ENCODE measurements at regions not wholly inside any gene's neighbourhood (a gene's known extent, or its start where the extent isn't known, plus 50 kb on each side); places are given as distances from the start of the nearest gene placed in this dataset.

DNA sequence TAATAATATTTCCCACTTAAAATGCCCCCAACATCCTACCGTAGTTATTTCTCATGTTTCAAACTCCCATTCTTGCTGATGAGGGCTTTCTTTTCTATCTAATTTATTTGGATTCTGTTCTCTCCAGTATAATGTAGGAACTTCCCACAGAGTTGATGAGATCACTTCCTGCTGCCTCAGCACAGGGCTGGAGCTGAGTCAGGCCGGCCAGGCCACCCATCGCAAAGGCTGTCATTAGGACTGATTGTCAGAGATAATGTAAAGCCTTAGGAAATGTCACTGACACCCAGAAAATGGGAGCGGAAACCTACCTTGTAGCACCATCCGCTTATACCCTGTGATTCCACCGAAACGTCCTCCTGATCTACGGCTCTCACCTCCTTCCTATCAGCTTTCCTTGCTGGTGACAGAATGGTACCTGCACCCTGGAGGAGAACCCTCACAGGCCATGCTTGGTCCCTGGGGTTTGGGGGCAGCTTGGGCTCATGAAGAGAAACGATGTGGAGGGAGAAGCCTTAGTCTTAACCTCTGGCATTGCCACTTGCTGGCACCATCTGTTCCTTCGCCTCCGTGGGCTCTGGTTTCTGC, 672.8 kb upstream of the ID2 start:
- TF ChIP-seq, protein P1, sequence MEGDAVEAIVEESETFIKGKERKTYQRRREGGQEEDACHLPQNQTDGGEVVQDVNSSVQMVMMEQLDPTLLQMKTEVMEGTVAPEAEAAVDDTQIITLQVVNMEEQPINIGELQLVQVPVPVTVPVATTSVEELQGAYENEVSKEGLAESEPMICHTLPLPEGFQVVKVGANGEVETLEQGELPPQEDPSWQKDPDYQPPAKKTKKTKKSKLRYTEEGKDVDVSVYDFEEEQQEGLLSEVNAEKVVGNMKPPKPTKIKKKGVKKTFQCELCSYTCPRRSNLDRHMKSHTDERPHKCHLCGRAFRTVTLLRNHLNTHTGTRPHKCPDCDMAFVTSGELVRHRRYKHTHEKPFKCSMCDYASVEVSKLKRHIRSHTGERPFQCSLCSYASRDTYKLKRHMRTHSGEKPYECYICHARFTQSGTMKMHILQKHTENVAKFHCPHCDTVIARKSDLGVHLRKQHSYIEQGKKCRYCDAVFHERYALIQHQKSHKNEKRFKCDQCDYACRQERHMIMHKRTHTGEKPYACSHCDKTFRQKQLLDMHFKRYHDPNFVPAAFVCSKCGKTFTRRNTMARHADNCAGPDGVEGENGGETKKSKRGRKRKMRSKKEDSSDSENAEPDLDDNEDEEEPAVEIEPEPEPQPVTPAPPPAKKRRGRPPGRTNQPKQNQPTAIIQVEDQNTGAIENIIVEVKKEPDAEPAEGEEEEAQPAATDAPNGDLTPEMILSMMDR (IDR thresholded peaks at IDR 0.05; ENCODE audit: low read depth, low read length, poor library complexity, severe bottlenecking) = no peak
- no peak for TF ChIP-seq EZH2phosphoT487 (IDR thresholded peaks at IDR 0.05; ENCODE audit: borderline replicate concordance, low read length)

Measured in DOHH2 (cell line).